ENCODE measurements at regions not wholly inside any gene's neighbourhood (a gene's known extent, or its start where the extent isn't known, plus 50 kb on each side); places are given as distances from the start of the nearest gene placed in this dataset.

DNA sequence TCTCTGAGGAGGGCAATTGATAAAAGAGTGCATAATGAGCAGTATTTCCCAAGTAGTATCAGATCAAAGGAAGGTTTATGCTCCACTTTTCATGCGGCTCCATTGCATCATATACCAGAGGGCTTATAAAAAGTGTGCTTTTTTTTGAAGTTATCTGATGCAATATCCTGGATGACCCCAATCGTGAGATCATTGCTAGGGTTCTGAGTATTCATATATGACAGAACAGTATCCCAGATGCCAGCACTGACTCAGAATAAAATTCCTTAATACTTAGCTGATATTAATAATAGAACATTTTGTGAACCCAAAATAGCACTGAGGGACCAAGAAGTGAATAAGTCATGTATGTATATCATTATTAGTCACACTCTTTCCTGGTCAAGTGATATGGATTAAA, 945.5 kb upstream of the AGA start:
- Histone ChIP-seq H3K4me3 (no peak overlapping the region), H3K4me1 (no peaks in the 10 kb centered on the region), H3K27me3 (no peaks in the 10 kb centered on the region), H3K27ac (no peak overlapping the region), H3K9me3 (no peaks in the 10 kb centered on the region), H3K36me3 (replicated peaks in 1 of 2; ENCODE audit: insufficient read depth in 1 of 2, low read depth in 2 of 2) (no peaks in the 10 kb centered on the region)
- ATAC-seq = no peak
- no peak for DNase-seq
- TF ChIP-seq, protein P1, sequence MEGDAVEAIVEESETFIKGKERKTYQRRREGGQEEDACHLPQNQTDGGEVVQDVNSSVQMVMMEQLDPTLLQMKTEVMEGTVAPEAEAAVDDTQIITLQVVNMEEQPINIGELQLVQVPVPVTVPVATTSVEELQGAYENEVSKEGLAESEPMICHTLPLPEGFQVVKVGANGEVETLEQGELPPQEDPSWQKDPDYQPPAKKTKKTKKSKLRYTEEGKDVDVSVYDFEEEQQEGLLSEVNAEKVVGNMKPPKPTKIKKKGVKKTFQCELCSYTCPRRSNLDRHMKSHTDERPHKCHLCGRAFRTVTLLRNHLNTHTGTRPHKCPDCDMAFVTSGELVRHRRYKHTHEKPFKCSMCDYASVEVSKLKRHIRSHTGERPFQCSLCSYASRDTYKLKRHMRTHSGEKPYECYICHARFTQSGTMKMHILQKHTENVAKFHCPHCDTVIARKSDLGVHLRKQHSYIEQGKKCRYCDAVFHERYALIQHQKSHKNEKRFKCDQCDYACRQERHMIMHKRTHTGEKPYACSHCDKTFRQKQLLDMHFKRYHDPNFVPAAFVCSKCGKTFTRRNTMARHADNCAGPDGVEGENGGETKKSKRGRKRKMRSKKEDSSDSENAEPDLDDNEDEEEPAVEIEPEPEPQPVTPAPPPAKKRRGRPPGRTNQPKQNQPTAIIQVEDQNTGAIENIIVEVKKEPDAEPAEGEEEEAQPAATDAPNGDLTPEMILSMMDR (IDR thresholded peaks at IDR 0.05) = no peak
- TF ChIP-seq POLR2A (IDR thresholded peaks at IDR 0.05) = no peak
- intact Hi-C loops (cut with DNase I) = no loop called here
- 43 to 56% methylated on average over 2 of the region's 2 CpGs for WGBS, 2 donors

DNA sequence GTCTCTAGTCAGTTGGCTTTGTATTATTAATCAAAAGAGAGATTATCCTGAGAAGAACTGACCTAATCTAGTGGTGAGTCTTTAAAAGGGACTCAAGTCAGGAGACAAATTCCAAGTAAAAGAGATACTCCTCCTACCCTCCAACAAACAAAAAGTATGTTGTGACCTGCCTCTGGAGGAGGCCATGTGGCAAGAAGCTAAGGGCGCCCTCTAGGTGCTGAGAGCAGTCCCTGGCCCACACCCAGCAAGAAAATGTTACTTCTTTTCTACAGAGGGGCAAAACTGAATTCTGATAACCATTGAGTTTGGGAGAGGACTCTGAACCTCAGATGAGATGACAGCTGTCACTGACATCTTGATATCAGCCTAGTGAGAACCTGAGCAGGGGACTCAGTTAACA, 953.6 kb upstream of the AGA start:
- H3K9me3 ChIP-seq = no peaks in the 10 kb centered on the region
- TF ChIP-seq, protein P1 (IDR thresholded peaks at IDR 0.05) = no peak
- no peak for TF ChIP-seq POLR2A (IDR thresholded peaks at IDR 0.05)
- H3K4me3 ChIP-seq = no peak overlapping the region
- no peaks in the 10 kb centered on the region for H3K4me1 ChIP-seq
- WGBS, 2 donors = 36 to 64% methylated on average over 1 of the region's 1 CpG
- intact Hi-C loops (cut with DNase I) = no loop called here
- H3K27ac ChIP-seq = no peak overlapping the region
- H3K36me3 ChIP-seq (replicated peaks in 1 of 2; ENCODE audit: insufficient read depth in 1 of 2, low read depth in 2 of 2) = no peaks in the 10 kb centered on the region
- no peaks in the 10 kb centered on the region for H3K27me3 ChIP-seq
- DNase-seq = peak in 1 of 4 donors; percentile 11
- ATAC-seq = no peak

DNA sequence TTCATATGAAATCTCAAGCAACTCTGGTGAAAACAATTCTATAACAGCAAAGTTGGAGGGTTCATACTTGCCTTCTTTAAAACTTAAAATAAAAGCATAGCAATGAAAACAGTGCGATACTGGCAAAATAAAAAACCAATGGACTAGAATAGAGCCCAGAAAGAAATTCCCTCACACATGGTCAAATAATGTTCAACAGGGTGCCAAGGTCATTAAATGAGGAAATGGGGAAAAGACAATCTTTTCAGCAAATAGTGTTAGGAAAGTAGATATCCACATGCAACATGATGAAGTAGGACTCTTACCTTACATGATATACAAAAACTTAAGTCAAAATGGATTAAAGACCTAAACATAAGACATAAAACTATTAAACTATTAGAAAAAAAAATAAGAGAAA, 970.2 kb upstream of the AGA start:
- Histone ChIP-seq H3K4me3 (no peak overlapping the region), H3K36me3 (replicated peaks in 1 of 2; ENCODE audit: insufficient read depth in 1 of 2, low read depth in 2 of 2) (no peaks in the 10 kb centered on the region), H3K4me1 (peaks cover 9% of the 10 kb centered on the region), H3K27me3 (no peaks in the 10 kb centered on the region), H3K9me3 (no peaks in the 10 kb centered on the region), H3K27ac (no peak overlapping the region)
- TF ChIP-seq POLR2A (IDR thresholded peaks at IDR 0.05) = no peak
- TF ChIP-seq, protein P1 (IDR thresholded peaks at IDR 0.05) = no peak
- DNase-seq (no peak), ATAC-seq (no peak)
- intact Hi-C loops (cut with DNase I) = no loop called here
- 95 to 96% methylated on average over 1 of the region's 1 CpG for WGBS, 2 donors

DNA sequence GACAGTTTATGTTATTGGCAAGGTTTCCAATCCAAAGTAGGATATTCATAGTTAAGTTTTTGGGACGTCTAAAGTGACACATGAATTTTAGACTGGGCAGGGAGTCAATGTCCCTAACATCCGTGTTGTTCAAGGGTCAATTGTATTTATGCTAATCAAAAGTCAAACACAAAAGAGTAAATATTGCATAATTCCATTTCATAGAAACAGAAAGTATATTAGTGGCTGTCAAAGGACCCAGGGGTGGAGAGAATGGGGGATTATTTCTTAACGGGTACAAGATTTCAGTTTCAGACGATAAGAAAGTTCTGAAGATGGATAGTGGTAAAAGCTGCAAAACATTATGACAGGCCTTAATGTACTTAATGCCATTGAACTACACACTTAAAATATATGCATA, 971.8 kb upstream of the AGA start:
- Histone ChIP-seq H3K27ac (no peak overlapping the region), H3K27me3 (no peaks in the 10 kb centered on the region), H3K4me1 (peaks cover 9% of the 10 kb centered on the region), H3K36me3 (replicated peaks in 1 of 2; ENCODE audit: insufficient read depth in 1 of 2, low read depth in 2 of 2) (no peaks in the 10 kb centered on the region), H3K4me3 (no peak overlapping the region), H3K9me3 (no peaks in the 10 kb centered on the region)
- TF ChIP-seq, protein P1 (IDR thresholded peaks at IDR 0.05) = no peak
- ATAC-seq (peak; percentile 79), DNase-seq (peak in 2 of 4 donors; percentile 5 to 29)
- intact Hi-C loops (cut with DNase I) = no loop called here
- WGBS, 2 donors = 17 to 21% methylated on average over 4 of the region's 4 CpGs

DNA sequence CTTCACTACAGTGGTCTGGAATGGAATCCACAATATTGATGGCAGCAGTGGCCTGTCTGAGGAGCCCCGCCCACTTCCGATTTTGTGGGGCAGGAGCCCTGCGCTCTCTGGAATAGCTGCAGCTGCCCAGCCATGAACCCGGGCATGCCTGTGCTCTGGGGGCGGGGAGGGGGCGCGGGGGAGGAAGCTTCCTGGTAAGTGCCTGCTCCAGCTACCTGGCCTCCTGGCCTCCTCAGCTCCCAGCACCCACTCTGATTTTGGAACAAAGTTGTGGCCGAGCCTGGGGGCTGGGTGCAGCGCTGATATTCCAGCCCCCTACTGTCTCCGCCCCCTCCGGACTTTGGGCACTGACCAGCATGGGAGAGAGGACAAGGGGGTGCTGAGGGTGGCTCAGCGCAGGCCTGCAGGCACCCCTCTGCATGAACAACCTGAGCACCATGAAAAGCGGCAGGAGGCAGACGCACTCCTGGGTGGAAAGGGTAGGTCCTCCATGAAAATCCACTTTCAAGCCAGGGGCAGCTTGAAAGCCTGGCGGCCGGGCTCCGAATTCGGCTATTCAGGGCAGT, 972.7 kb upstream of the AGA start:
- peaks cover 9% of the 10 kb centered on the region for H3K4me1 ChIP-seq
- DNase-seq (no peak), ATAC-seq (no peak)
- H3K4me3 ChIP-seq = no peak overlapping the region
- intact Hi-C loops (cut with DNase I) = no loop called here
- no peaks in the 10 kb centered on the region for H3K9me3 ChIP-seq
- no peak overlapping the region for H3K27ac ChIP-seq
- H3K27me3 ChIP-seq = no peaks in the 10 kb centered on the region
- H3K36me3 ChIP-seq (replicated peaks in 1 of 2; ENCODE audit: insufficient read depth in 1 of 2, low read depth in 2 of 2) = no peaks in the 10 kb centered on the region
- TF ChIP-seq, protein P1 (IDR thresholded peaks at IDR 0.05) = no peak
- no peak for TF ChIP-seq POLR2A (IDR thresholded peaks at IDR 0.05)
- 85 to 91% methylated on average over 14 to 15 of the region's 18 CpGs for WGBS, 2 donors
